GM18519 (cell line): ENCODE measurements at regions not wholly inside any gene's neighbourhood (a gene's known extent, or its start where the extent isn't known, plus 50 kb on each side); places are given as distances from the start of the nearest gene placed in this dataset.

Experiments
- ATAC-seq: cut with Tn5 transposase; IDR thresholded peaks from one replicate; pipeline ENCODE4 v1.9.1; 2021; ENCODE audit warnings: mild to moderate bottlenecking, moderate library complexity; ENCODE audit not compliant: unreplicated experiment, low FRiP score

DNA sequence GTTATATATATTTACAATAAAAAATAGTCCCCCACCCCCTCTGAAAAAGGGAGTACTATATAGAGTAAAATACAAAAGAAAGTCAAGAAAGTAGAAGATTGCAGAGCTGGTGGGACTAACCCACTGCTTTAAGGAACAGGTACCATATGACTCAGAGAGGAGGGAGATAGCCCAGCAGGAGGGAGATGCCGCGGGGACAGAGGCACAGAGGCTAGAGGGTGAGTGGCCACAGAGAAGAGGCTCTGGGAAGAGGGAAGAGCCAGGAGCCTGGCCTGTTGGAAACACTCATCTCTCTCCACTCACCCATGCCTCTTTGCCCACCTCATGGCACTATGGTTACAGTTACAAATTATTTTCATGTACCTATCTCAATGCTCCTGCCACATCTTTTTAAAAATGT, 53.6 kb upstream of the LYVE1 start:
- ATAC-seq, result no peak

- no peak for ATAC-seq
Observed at GRCh38 chr11:10619131-10619680, 50.7 kb upstream of the LYVE1 start.

- ATAC-seq, result no peak
Observed at GRCh38 chr11:10618490-10618889, 50.0 kb upstream of the LYVE1 start.
